SW 1271 (cell line): ENCODE measurements at regions not wholly inside any gene's neighbourhood (a gene's known extent, or its start where the extent isn't known, plus 50 kb on each side); places are given as distances from the start of the nearest gene placed in this dataset.

Experiments used
- DNase-seq, 2 experiments: peaks; one replicate each; lab custom pipeline; 2025; lab: John Stamatoyannopoulos, UW

DNA sequence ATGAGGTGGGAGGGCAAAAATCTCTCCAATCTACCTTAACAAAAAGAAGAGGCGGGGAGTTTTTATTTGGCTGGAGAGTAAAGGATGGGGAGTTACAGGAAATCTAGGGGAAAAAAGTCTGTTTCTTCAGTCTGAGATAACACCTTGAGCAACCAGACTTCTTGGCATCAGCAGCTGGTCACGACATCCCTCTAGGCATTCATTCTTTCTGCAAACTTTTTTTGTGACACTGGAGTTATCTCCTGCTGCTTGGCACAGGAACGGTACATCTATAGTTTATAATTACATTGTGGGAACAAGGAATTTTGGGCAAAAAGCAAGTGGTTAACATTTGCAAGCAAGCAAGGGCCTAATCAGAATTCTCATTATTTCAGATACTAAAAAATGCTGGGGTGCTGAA, 50.6 kb upstream of the IFNGR1 start:
- DNase-seq: no peak

DNA sequence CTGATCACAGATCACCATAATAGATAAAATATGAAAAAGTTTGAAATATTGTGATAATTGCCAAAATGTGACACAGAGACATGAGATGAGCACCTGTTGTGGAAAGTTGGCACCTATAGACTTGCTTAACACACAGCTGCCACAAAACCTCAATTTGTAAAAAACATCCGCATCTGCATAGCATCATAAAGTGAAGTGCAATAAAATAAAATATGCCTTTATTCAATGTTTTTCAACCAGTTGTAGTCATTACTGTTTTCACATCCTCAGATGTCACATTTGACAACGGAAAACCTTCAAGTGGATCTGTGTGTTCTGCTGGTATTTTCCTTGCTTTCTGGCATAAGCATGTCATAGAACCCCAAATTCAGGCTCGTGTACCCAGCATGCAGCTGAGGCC, 50.2 kb upstream of the IFNGR1 start:
- no peak for DNase-seq
